ENCODE measurements at regions not wholly inside any gene's neighbourhood (a gene's known extent, or its start where the extent isn't known, plus 50 kb on each side); places are given as distances from the start of the nearest gene placed in this dataset.
"Not testable (repeated sequence)": the region's sequence is repeated elsewhere in the genome, so short reads cannot be mapped to it uniquely, and the experiment has no call there.

DNA sequence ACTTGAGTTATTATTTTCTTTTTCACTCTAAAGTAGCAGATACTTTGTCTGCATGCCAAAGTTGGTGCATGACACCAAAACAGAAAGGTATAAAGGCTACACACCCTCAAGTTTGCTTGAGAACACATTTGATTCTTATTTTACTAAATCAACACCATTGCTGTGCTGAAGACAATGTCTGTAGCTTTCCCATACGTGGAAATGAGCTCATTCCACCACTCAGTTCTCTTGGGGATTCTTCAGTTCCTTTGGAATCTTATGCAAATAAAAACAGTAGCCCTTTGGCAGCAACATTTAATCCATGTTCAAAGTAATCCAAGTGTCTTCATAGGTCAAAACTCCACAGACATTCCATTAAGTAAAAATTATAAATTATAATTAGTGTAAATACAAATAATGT, 264.9 kb downstream of the TLE1 start:
- no peak for DNase-seq

DNA sequence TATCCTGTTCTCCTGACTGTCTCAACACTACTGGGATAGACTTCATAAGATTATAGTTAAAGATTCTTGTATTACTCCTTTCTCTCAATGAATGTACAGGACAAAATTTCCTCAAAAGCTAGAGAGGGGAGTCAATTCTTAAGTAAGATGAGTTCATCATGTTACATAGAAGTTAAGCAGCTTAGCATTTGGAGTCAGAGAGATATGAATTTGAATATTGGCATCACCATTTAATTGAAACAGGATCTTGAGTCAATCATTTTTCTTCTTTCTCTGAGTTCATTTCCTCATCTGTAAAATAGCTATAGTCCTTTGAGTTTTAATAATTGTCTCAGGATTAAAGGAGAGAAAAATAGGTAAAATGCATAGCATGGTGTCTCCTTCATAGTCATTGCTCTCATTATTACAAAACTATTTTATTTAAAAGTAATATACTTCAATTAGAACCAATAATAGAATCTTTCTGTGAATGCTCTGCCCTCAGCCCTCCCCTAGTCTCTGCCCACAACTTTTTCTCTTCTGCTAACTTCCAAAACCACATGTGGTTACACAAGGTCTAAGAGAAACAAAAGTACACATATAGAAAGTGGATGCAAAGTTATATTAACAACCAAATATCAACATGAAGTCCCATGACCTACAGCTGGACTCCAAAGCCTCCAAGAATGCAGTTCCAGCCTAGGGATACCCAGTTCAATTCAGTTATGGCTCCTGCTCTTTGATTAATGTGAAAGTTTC, 265.6 kb downstream of the TLE1 start:
- DNase-seq: no peak

DNA sequence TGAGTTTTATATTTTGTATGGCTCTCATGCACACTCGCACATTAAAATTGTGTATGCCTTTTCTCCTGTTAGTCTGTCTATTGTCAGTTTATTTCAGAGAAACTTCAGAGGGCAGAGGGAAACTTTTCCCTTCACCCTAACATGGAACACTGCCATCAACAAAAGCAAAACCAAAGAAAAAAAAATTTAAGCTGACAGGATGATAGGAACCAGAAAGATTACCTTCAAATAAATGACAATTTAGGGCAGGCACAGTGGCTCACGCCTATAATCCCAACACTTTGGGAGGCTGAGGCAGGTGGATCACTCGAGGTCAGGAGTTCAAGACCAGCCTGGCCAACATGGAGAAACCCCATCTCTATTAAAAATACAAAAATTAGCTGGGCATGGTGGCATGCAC, 268.3 kb downstream of the TLE1 start:
- DNase-seq: not testable (repeated sequence)

DNA sequence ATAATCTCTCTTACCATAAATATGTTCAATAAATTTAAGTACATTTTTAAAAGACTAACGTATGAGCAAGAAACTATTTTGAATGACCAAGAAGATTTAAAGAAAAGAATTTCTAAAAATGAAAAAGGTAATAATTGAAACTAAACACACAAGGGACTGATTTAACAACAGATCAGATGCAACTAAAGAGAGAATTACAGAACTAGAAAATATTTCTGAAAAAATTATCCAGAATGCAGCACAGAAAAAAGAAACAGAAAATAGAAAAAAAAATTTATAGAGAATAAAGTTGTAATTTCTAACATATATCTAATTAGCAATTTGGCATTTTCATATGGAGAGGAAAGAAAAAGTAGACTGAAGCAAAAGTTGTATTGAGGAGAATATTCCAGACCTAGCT, 269.3 kb downstream of the TLE1 start:
- DNase-seq: no peak

- no peak for DNase-seq
These were observed 271.4 kb downstream of the TLE1 start for GRCh38 chr9:81417941-81418340.

GRCh38 chr9:81417299-81417675, 272.1 kb downstream of the TLE1 start:
- no peak for DNase-seq

DNA sequence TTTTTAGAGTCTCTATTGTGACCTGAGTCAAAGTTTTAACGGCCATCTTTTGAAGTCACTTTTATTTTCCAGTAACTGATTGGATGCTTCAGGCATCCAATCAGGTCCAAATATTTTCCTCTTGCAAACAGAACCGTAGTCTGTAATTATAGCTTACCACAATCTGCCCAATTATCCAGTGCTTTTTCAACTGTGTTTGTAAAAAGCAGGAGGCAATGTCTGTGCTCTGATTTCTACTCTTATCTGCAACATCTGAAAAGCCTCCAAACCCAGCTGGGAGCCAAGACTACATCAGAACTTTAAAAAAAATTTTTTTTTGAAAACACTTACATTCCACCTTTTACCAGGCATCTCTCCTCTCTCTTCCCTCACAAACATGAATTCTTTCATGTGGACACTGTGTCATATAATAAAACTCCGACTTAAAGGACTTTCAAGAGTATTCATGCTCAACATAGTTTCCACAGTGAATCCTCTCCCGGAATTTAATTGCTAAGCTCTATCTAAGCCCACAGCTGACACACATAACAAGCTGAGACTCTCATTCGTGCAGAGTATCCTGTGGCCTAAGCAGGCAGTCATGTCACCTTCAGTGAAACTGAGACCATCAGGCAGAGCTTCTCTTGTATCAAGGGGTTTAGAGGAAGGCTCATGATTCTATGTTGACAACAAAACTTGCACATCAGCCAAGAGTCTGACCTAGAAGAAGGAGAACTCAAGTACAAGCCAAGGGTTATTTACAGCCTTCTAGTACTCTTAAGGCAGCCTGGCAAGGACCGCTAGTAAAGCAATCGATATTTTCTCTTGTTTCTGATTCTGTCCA, 272.7 kb downstream of the TLE1 start:
- DNase-seq: no peak

- no peak for DNase-seq
These were observed 274.5 kb downstream of the TLE1 start for GRCh38 chr9:81414836-81415235.

DNA sequence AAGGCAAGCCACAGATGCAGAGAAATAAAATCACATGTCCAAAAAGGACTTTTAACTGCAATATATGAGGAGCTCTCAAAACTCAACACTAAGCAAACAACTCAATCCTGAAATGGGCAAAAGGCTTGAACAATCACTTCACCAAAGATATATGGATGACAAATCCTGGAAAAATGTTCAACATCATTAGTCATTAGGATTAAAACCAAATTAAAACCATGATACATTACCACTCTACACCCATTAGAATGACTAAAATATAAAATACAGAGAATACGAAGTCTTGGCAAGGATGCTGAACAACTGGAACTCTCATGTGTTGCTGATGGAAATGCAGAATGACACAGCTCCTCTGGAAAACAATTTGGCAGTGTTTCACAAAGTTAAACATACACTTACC, 277.4 kb downstream of the TLE1 start:
- no peak for DNase-seq

DNA sequence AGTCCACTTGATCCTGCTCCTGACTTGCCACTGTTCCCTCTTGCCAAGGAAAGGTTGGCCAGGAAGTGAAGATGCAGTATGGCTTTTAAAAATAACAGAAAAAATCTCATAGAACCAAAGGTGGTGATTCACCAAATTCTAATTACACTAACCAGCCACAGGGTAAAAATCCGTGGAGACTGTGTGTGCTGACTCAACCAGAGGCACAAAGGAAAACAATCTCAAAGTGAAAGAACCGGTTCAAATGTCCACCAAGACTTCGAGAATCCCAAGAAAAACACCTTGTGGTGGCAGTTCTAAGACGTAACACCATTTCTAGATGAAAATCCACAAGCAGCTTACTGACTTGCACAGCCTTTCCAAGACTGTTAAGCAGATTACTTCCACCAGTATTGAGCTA, 279.1 kb downstream of the TLE1 start:
- no peak for DNase-seq

- no peak for DNase-seq
These were observed 280.4 kb downstream of the TLE1 start for GRCh38 chr9:81408951-81409350.

DNA sequence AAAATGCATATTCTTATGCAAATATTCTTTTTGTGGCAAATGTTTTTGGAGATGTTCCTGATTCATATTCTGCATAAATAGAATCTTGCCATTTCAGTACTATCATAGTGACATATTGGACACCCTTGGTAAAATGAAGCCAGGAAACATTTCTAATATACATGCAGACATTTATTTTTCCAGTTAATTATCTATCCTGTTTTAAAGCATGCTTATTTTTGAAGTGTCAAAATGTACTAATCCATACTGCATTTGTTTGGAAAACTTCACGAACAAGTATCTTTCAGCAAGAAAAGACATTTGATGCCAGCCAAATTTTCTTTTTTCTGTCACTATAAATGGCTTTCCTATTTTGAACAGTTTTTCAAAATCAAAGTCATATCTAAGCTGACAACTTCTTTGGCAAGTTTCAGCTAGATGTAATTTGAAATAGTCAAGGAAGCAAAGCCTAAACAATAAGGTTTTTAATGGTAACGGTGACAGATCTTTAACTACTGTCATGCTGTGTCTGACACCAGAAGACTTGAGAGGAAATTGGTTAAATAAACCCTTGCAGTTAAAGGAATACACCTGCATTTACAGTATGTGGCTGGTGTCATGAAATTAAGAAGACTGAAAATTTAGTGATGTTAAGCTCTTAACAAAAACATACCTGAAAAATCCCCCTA, 284.3 kb downstream of the TLE1 start:
- no peak for DNase-seq

- no peak for DNase-seq
These were observed 291.6 kb downstream of the TLE1 start for GRCh38 chr9:81397481-81398381.

DNA sequence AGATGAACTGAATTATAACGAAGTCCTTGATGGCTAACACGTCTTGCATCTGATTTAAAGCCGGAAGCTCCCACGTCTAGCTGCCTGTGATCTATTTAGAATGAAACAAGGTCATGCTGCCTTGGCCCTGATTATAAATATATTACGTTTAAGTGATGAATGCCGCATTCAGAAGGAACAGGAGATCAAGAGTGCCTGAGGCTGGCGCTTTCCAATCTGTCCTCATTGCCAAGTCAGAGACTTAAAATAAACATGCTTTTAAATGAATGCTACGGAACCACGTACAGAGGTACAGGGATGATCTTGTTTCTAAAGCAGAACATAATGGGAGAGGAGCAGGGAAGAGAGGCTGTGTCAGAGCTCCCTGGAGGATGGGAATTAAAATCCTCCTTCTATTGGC, 292.8 kb downstream of the TLE1 start:
- DNase-seq: no peak

GRCh38 chr9:81395676-81396054, 293.7 kb downstream of the TLE1 start:
- no peak for DNase-seq

GRCh38 chr9:81394881-81395675, 294.3 kb downstream of the TLE1 start:
- no peak for DNase-seq

GRCh38 chr9:81393985-81394811, 295.1 kb downstream of the TLE1 start:
- DNase-seq: no peak

DNA sequence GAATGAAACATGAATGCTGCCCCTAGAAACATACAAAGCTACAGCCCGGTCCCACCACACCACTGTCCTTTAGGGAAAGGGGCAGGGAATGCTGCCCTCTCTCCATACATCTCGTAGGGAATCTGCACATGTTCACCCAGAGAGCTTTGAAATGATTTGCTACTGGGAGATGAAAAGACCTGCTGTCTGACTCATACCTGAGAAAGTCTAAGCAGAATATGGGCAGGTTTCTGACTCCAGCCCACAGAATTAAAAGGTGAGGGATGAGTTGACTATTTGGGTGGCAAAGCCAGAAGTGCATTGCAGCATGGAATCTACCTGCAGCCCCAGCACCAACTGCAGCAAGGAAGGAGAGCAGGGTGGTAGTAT, 297.9 kb downstream of the TLE1 start:
- DNase-seq: no peak

- DNase-seq: no peak
These were observed 298.4 kb downstream of the TLE1 start for GRCh38 chr9:81390792-81391456.

DNA sequence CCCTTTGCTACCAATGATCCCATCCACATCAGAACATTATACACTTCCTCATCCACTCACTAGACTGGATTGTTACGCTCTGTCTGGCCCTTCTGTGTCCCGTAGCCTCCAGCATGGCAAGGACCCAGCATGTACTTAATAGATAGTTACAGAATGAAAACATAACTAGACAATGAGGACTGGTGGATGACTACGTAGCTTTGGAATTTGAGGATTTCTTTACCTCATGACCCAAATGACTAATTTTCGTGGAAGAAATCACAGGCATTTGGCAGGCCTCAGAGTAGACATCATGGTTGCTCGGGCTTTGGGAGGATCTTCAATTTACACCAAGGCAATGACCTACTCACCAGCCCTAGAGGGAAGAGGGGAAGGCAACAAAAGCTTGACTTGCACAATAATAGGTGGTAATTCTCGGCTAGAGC, 299.8 kb downstream of the TLE1 start:
- DNase-seq: no peak

DNA sequence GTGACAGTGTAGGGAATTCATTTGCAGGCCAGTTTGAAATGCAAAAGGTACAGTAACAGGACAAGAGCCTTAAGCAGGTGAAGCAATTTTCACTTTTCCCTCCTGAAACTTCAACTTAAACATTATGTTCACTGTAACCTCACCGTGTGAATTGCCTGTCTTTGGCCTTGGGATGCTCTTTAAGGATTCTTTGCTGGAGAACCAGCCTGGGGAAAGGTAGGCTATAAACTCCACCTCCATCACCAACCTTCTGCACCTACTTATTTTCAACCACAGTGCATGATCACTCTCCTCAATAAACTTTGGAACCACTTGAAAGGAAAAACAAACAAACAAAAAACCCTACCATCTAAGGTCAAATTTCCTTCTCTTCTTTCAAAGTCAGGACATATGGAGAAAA, 300.5 kb downstream of the TLE1 start:
- DNase-seq: no peak

Data from NCI-H2107 (cell line).